Panc1 (cell line): ENCODE measurements at regions not wholly inside any gene's neighbourhood (a gene's known extent, or its start where the extent isn't known, plus 50 kb on each side); places are given as distances from the start of the nearest gene placed in this dataset.

Experiments
- ATAC-seq: fragments of 200-7000 bp; cut with Tn5 transposase; 2 replicates; pipeline ENCODE4 v1.9.1; 2020; ENCODE audit warnings: mild to moderate bottlenecking, moderate library complexity
- BruUV-seq: library from RNA; stranded (reverse); fragments of 400-500 nt; replicated peaks from 2 replicates; lab custom pipeline; 2021; lab: Mats Ljungman, UMichigan
- CTCF ChIA-PET: fragments of 300-600 bp; sonication (Branson Sonifier 250); formaldehyde crosslinking; loops from one replicate; lab custom pipeline; 2022; ENCODE audit warnings: antibody characterized with exemption; lab: Charles Lee
- POLR2A ChIA-PET: fragments of 300-600 bp; sonication (Branson Sonifier 250); formaldehyde crosslinking; loops from one replicate; lab custom pipeline; 2022; ENCODE audit warnings: antibody characterized with exemption; lab: Charles Lee
- DNase-seq: peaks from one replicate; pipeline ENCODE4 v3.0.0-alpha.2; 2010; ENCODE audit warnings: low read depth, low spot score
- H3K27ac ChIP-seq: 2 replicates; pipeline ENCODE4 v1.5.1; 2011; ENCODE audit warnings: mild to moderate bottlenecking, low read length, inconsistent platforms
- H3K27me3 ChIP-seq: fragments of 200-500 bp; sonication (Bioruptor generic); 2 replicates; pipeline ENCODE4 v1.6.0; 2014; ENCODE audit warnings: low read length, inconsistent platforms; ENCODE audit not compliant: control insufficient read depth, insufficient read depth
- H3K36me3 ChIP-seq: fragments of 200-500 bp; sonication (Bioruptor generic); 2 replicates; pipeline ENCODE4 v1.5.1; 2014; ENCODE audit warnings: inconsistent platforms, mild to moderate bottlenecking, low read length, moderate library complexity; ENCODE audit not compliant: control insufficient read depth, insufficient read depth
- H3K4me1 ChIP-seq: 2 replicates; pipeline ENCODE4 v1.5.1; 2011; ENCODE audit warnings: inconsistent platforms, mild to moderate bottlenecking, low read length, moderate library complexity; ENCODE audit not compliant: control insufficient read depth, insufficient read depth
- H3K4me3 ChIP-seq, 2 experiments: 2 replicates each; pipeline ENCODE4 v1.5.1; 2011 to 2012; ENCODE audit warnings: low read depth in 2 of 2, low read length in 2 of 2, mild to moderate bottlenecking in 2 of 2, inconsistent platforms in 1 of 2, moderate library complexity in 1 of 2
- H3K9me3 ChIP-seq: fragments of 200-500 bp; sonication (Bioruptor generic); 2 replicates; pipeline ENCODE4 v1.5.1; 2014; ENCODE audit warnings: low read depth, mild to moderate bottlenecking, inconsistent platforms, low read length, moderate library complexity; ENCODE audit not compliant: control insufficient read depth, insufficient read depth
- CTCF ChIP-seq: fragments of 450-650 bp; IDR thresholded peaks from 2 replicates; pipeline ENCODE4 v1.5.1; 2017; ENCODE audit warnings: mild to moderate bottlenecking
- POLR2AphosphoS5 ChIP-seq: IDR thresholded peaks from 2 replicates; pipeline ENCODE4 v1.6.1; 2012; ENCODE audit warnings: mild to moderate bottlenecking, low read depth, low read length, moderate library complexity
- REST ChIP-seq, 2 experiments: IDR thresholded peaks; 2 replicates each; pipeline ENCODE4 v1.6.1; 2011 to 2012; ENCODE audit warnings: low read depth in 2 of 2, control low read depth in 1 of 2, low read length in 1 of 2, mild to moderate bottlenecking in 1 of 2, moderate library complexity in 1 of 2; ENCODE audit not compliant: insufficient read depth in 1 of 2
- SIN3A ChIP-seq: IDR thresholded peaks from 2 replicates; pipeline ENCODE4 v1.6.1; 2012; ENCODE audit warnings: low read depth, mild to moderate bottlenecking, low read length, moderate library complexity, borderline replicate concordance; ENCODE audit not compliant: insufficient read depth
- TCF7L2 ChIP-seq: IDR thresholded peaks from 2 replicates; pipeline ENCODE4 v1.6.1; 2011; ENCODE audit warnings: mild to moderate bottlenecking, low read depth, low read length, inconsistent platforms
- in situ Hi-C: cut with HindIII; loops from 2 replicates; pipeline ENCODE4 v1.10.0; 2016; ENCODE audit warnings: low sequenced_read_pairs, low pct_unique_long_range_greater_than_20kb
- intact Hi-C: fragments of 100-400 bp; cut with micrococcal nuclease; formaldehyde crosslinking; loops from one replicate; pipeline ENCODE4 v1.10.0; 2022; ENCODE audit not compliant: unreplicated experiment

- TF ChIP-seq SIN3A (no peak), CTCF (no peak), POLR2AphosphoS5 (no peak), TCF7L2 (no peak), REST (IDR thresholded peaks at IDR 0.05; ENCODE audit: insufficient read depth in 1 of 2, low read depth in 2 of 2, low read length in 1 of 2) (no peak)
- ATAC-seq, result no peak
- CTCF ChIA-PET, result no interaction called here
- Histone ChIP-seq H3K36me3 (no peaks in the 10 kb centered on the region), H3K27ac (no peak overlapping the region), H3K4me1 (no peaks in the 10 kb centered on the region), H3K27me3 (no peaks in the 10 kb centered on the region), H3K4me3 (no peak overlapping the region), H3K9me3 (0 out of 2 replicates have a peak, but pooled peaks cover 3% of the 10 kb centered on the region)
- in situ Hi-C loops, result no loop called here
- BruUV-seq, result no TSS peak
- no peak for DNase-seq
- intact Hi-C loops, result no loop called here
- POLR2A ChIA-PET, result no interaction called here
Observed at GRCh38 chr6:48206091-48206490, 95.1 kb upstream of the PTCHD4 start.

- Histone ChIP-seq H3K9me3 (no peaks in the 10 kb centered on the region), H3K4me1 (no peaks in the 10 kb centered on the region), H3K36me3 (no peaks in the 10 kb centered on the region), H3K27ac (no peak overlapping the region), H3K27me3 (no peaks in the 10 kb centered on the region), H3K4me3 (no peak overlapping the region)
- POLR2A ChIA-PET, result no interaction called here
- no TSS peak for BruUV-seq
- intact Hi-C loops (no loop called here), in situ Hi-C loops (no loop called here)
- TF ChIP-seq TCF7L2 (no peak), CTCF (no peak), REST (IDR thresholded peaks at IDR 0.05; ENCODE audit: insufficient read depth in 1 of 2, low read depth in 2 of 2, low read length in 1 of 2) (no peak), POLR2AphosphoS5 (no peak), SIN3A (no peak)
- CTCF ChIA-PET, result no interaction called here
- no peak for DNase-seq
- ATAC-seq, result no peak
Observed at GRCh38 chr6:48200869-48201390, 89.9 kb upstream of the PTCHD4 start.
